PFSK-1 (cell line): ENCODE measurements at regions not wholly inside any gene's neighbourhood (a gene's known extent, or its start where the extent isn't known, plus 50 kb on each side); places are given as distances from the start of the nearest gene placed in this dataset.

ENCODE experiments used
- POLR2AphosphoS5 ChIP-seq: IDR thresholded peaks from 2 replicates; pipeline ENCODE4 v1.6.1; 2012; ENCODE audit warnings: low read depth, mild to moderate bottlenecking, control low read depth, low read length, moderate library complexity
- SIN3A ChIP-seq: IDR thresholded peaks from 2 replicates; pipeline ENCODE4 v1.6.1; 2012; ENCODE audit warnings: mild to moderate bottlenecking, low read length, moderate library complexity, borderline replicate concordance; ENCODE audit not compliant: insufficient read depth
- TAF1 ChIP-seq: IDR thresholded peaks from 2 replicates; pipeline ENCODE4 v1.6.1; 2012; ENCODE audit warnings: low read length, control low read depth, borderline replicate concordance; ENCODE audit not compliant: insufficient read depth
- TF ChIP-seq, protein P1 (sequence below), 2 experiments: IDR thresholded peaks; 2 replicates each; pipeline versions ENCODE4 v1.6.1 to v1.8.0; 2011 to 2012; ENCODE audit warnings: low read depth in 2 of 2, low read length in 2 of 2, control low read depth in 1 of 2, inconsistent platforms in 1 of 2, mild to moderate bottlenecking in 1 of 2, moderate library complexity in 1 of 2; ENCODE audit not compliant: insufficient read depth in 1 of 2

DNA sequence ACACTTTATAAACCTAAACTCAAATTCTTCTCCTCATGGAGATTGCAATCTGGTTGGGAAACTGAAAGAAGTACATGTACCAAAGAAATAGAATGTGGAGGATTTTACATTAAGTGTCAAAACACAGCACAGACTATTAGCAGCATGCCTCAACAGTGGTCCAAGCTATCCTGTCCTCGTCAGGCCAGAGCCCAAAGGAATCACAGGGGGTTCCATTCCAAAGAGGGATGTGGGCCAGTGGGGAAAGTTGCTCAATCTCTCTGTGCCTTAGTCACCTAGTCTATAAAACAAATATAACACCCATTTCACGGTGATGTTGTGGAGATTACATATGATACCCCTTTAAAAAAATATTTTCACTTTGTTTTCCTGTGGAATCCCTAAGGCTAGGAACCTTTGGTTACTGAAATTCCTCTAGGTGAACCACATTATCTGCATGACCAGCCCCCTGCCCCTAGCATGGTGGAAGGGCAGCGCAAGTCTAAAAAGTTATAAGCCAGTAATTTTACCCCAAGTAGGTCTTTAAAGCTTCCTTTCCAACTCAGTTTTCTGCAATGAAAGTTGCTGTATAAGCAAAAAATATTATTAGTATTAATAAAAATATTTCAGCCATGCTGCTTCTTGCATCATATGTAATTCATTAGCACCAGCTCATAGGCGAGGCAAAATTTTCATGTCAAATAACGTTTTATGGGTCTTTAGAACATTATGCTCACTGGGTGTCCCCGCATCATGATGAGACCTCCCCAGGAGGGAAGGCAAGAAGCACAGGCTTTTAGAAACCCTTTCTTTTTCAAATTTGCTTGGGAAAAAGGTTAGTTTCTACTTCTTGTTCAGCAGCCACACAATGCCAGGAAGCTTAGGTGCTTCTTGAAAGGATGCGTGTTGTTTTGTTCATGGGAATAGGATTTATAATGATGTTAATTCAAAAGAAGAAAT, 548.8 kb upstream of the PKN2 start:
- TF ChIP-seq POLR2AphosphoS5 (no peak), SIN3A (no peak), TAF1 (no peak)
- TF ChIP-seq, protein P1, sequence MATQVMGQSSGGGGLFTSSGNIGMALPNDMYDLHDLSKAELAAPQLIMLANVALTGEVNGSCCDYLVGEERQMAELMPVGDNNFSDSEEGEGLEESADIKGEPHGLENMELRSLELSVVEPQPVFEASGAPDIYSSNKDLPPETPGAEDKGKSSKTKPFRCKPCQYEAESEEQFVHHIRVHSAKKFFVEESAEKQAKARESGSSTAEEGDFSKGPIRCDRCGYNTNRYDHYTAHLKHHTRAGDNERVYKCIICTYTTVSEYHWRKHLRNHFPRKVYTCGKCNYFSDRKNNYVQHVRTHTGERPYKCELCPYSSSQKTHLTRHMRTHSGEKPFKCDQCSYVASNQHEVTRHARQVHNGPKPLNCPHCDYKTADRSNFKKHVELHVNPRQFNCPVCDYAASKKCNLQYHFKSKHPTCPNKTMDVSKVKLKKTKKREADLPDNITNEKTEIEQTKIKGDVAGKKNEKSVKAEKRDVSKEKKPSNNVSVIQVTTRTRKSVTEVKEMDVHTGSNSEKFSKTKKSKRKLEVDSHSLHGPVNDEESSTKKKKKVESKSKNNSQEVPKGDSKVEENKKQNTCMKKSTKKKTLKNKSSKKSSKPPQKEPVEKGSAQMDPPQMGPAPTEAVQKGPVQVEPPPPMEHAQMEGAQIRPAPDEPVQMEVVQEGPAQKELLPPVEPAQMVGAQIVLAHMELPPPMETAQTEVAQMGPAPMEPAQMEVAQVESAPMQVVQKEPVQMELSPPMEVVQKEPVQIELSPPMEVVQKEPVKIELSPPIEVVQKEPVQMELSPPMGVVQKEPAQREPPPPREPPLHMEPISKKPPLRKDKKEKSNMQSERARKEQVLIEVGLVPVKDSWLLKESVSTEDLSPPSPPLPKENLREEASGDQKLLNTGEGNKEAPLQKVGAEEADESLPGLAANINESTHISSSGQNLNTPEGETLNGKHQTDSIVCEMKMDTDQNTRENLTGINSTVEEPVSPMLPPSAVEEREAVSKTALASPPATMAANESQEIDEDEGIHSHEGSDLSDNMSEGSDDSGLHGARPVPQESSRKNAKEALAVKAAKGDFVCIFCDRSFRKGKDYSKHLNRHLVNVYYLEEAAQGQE (IDR thresholded peaks at IDR 0.05; ENCODE audit: insufficient read depth in 1 of 2, low read depth in 2 of 2, low read length in 2 of 2) = no peak
